Neural progenitor cell (in vitro differentiated cells): ENCODE measurements at regions not wholly inside any gene's neighbourhood (a gene's known extent, or its start where the extent isn't known, plus 50 kb on each side); places are given as distances from the start of the nearest gene placed in this dataset.

Experiments used
- DNase-seq: peaks from one replicate; pipeline ENCODE4 v3.0.0-alpha.2; 2016; ENCODE audit warnings: low spot score
- H2AFZ ChIP-seq: fragments of 200-600 bp; sonication (generic); replicated peaks from 2 replicates; pipeline ENCODE4 v1.6.1; 2016; ENCODE audit warnings: antibody characterized with exemption
- H3F3A ChIP-seq: fragments of 200-600 bp; sonication (generic); 2 replicates; pipeline ENCODE4 v1.6.1; 2016; ENCODE audit warnings: antibody characterized with exemption, low read depth
- H3K27ac ChIP-seq: fragments of 200-600 bp; sonication (generic); 2 replicates; pipeline ENCODE4 v1.5.1; 2016; ENCODE audit warnings: mild to moderate bottlenecking
- H3K27me3 ChIP-seq: fragments of 200-600 bp; sonication (generic); 2 replicates; pipeline ENCODE4 v1.6.1; 2016; ENCODE audit warnings: mild to moderate bottlenecking, moderate library complexity
- H3K36me3 ChIP-seq: fragments of 200-600 bp; sonication (generic); 2 replicates; pipeline ENCODE4 v1.5.1; 2016
- H3K4me1 ChIP-seq: fragments of 200-600 bp; sonication (generic); 2 replicates; pipeline ENCODE4 v1.6.1; 2016; ENCODE audit warnings: mixed run types
- H3K4me2 ChIP-seq: fragments of 200-600 bp; sonication (generic); 2 replicates; pipeline ENCODE4 v1.6.1; 2016
- H3K4me3 ChIP-seq: fragments of 200-600 bp; sonication (generic); 2 replicates; pipeline ENCODE4 v1.5.1; 2016
- H3K79me2 ChIP-seq: fragments of 200-600 bp; sonication (generic); 2 replicates; pipeline ENCODE4 v1.6.1; 2016; ENCODE audit warnings: low read depth
- H3K9ac ChIP-seq: fragments of 200-600 bp; sonication (generic); 2 replicates; pipeline ENCODE4 v1.6.1; 2016
- H3K9me3 ChIP-seq: fragments of 200-600 bp; sonication (generic); 2 replicates; pipeline ENCODE4 v1.5.1; 2016; ENCODE audit warnings: low read depth
- H4K20me1 ChIP-seq: fragments of 200-600 bp; sonication (generic); 2 replicates; pipeline ENCODE4 v1.6.1; 2016; ENCODE audit warnings: low read depth
- H3K27ac Mint-ChIP-seq: 3 replicates; pipeline ENCODE4 v1.8.0; 2021; ENCODE audit warnings: mixed read lengths
- H3K27me3 Mint-ChIP-seq: 2 replicates; pipeline ENCODE4 v1.8.0; 2022; ENCODE audit warnings: low read depth, mild to moderate bottlenecking, inconsistent platforms, moderate library complexity, mixed read lengths; ENCODE audit not compliant: insufficient read depth
- H3K36me3 Mint-ChIP-seq: 3 replicates; pipeline ENCODE4 v1.8.0; 2021; ENCODE audit warnings: mixed read lengths
- H3K4me1 Mint-ChIP-seq: 3 replicates; pipeline ENCODE4 v1.8.0; 2021; ENCODE audit warnings: mixed read lengths
- H3K4me3 Mint-ChIP-seq: 3 replicates; pipeline ENCODE4 v1.8.0; 2021; ENCODE audit warnings: mild to moderate bottlenecking, moderate library complexity, mixed read lengths
- H3K9me3 Mint-ChIP-seq: 3 replicates; pipeline ENCODE4 v1.8.0; 2020; ENCODE audit warnings: mixed read lengths
- EZH2 ChIP-seq: fragments of 200-600 bp; sonication (generic); IDR thresholded peaks from 2 replicates; pipeline ENCODE4 v1.6.1; 2017; ENCODE audit warnings: antibody characterized with exemption, mild to moderate bottlenecking, moderate library complexity
- EZH2phosphoT487 ChIP-seq: fragments of 200-600 bp; sonication (generic); IDR thresholded peaks from 2 replicates; pipeline ENCODE4 v1.6.1; 2017; ENCODE audit warnings: antibody characterized with exemption
- TF ChIP-seq, protein P1 (sequence below): fragments of 200-600 bp; sonication (generic); IDR thresholded peaks from 2 replicates; pipeline ENCODE4 v1.5.1; 2017; ENCODE audit warnings: antibody characterized with exemption, mild to moderate bottlenecking

DNA sequence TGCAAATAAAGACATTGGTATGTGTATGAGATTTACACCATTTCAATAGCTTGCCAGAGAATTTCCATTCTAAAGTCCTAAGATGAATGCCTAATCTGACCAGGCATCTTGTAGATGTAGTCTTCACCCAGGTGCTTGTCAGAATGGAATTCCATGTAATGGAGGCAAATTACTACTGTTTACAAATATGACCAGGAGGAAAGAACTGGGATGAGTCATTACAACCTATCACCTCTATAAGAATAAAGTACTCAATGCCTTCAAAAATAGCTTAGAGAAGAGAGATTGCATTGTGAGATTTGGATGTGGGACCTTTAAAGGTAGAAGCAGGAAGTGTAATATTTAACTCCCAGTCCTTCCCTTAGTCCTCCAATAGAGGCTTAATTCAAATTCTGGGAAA lies 507.0 kb upstream of the PTGER4 start:
- Mint-ChIP-seq H3K4me3 (no peak overlapping the region), H3K27ac (no peak overlapping the region), H3K36me3 (no peaks in the 10 kb centered on the region), H3K27me3 (no peaks in the 10 kb centered on the region), H3K9me3 (peaks cover 16% of the 10 kb centered on the region), H3K4me1 (no peaks in the 10 kb centered on the region)
- Histone ChIP-seq H3K9ac (no peak overlapping the region), H3K4me2 (no peak overlapping the region), H3K27ac (no peak overlapping the region), H3K36me3 (no peaks in the 10 kb centered on the region), H3K27me3 (no peaks in the 10 kb centered on the region), H3K4me1 (no peaks in the 10 kb centered on the region), H3K4me3 (no peak overlapping the region), H2AFZ (no peak overlapping the region), H3K9me3 (no peaks in the 10 kb centered on the region), H4K20me1 (no peaks in the 10 kb centered on the region), H3K79me2 (no peaks in the 10 kb centered on the region), H3F3A (no peaks in the 10 kb centered on the region)
- TF ChIP-seq EZH2phosphoT487 (no peak), EZH2 (no peak)
- TF ChIP-seq, protein P1, sequence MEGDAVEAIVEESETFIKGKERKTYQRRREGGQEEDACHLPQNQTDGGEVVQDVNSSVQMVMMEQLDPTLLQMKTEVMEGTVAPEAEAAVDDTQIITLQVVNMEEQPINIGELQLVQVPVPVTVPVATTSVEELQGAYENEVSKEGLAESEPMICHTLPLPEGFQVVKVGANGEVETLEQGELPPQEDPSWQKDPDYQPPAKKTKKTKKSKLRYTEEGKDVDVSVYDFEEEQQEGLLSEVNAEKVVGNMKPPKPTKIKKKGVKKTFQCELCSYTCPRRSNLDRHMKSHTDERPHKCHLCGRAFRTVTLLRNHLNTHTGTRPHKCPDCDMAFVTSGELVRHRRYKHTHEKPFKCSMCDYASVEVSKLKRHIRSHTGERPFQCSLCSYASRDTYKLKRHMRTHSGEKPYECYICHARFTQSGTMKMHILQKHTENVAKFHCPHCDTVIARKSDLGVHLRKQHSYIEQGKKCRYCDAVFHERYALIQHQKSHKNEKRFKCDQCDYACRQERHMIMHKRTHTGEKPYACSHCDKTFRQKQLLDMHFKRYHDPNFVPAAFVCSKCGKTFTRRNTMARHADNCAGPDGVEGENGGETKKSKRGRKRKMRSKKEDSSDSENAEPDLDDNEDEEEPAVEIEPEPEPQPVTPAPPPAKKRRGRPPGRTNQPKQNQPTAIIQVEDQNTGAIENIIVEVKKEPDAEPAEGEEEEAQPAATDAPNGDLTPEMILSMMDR, result no peak
- no peak for DNase-seq

- no peak overlapping the region for H3K27ac ChIP-seq
- H2AFZ ChIP-seq, result no peak overlapping the region
- no peak overlapping the region for H3K4me3 ChIP-seq
- Mint-ChIP-seq H3K4me3 (no peak overlapping the region), H3K9me3 (peaks cover 16% of the 10 kb centered on the region), H3K27me3 (no peaks in the 10 kb centered on the region), H3K4me1 (no peaks in the 10 kb centered on the region), H3K36me3 (no peaks in the 10 kb centered on the region), H3K27ac (no peak overlapping the region)
- H3K36me3 ChIP-seq, result no peaks in the 10 kb centered on the region
- no peaks in the 10 kb centered on the region for H3F3A ChIP-seq
- no peaks in the 10 kb centered on the region for H3K79me2 ChIP-seq
- TF ChIP-seq, protein P1, result no peak
- TF ChIP-seq EZH2phosphoT487, result no peak
- TF ChIP-seq EZH2, result no peak
- no peak for DNase-seq
- no peaks in the 10 kb centered on the region for H4K20me1 ChIP-seq
- no peaks in the 10 kb centered on the region for H3K9me3 ChIP-seq
- no peak overlapping the region for H3K9ac ChIP-seq
- H3K27me3 ChIP-seq, result no peaks in the 10 kb centered on the region
- H3K4me1 ChIP-seq, result no peaks in the 10 kb centered on the region
- H3K4me2 ChIP-seq, result no peak overlapping the region
Measured at GRCh38 chr5:40171971-40172370, 507.7 kb upstream of the PTGER4 start.

DNA sequence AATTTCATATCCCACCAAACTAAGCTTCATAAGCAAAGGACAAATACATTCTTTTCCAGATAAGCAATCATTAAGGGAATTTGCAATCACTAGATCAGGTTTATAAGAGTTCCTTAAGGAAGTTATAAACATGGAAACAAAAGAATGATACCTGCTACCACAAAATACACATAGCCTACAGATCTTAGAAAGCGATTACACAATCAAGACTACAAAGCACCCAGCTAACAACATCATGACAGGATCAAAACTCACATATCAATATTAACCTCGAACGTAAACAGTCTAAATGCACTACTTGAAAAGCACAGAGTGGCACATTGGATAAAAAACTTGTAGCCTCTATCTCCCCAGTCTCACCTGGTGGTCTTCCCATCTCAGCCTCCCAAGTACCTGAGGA lies 512.4 kb upstream of the PTGER4 start:
- no peaks in the 10 kb centered on the region for H3K9me3 ChIP-seq
- H3F3A ChIP-seq, result no peaks in the 10 kb centered on the region
- DNase-seq, result no peak
- no peaks in the 10 kb centered on the region for H3K36me3 ChIP-seq
- no peak overlapping the region for H3K9ac ChIP-seq
- Mint-ChIP-seq H3K27me3 (no peaks in the 10 kb centered on the region), H3K9me3 (peaks cover 9% of the 10 kb centered on the region), H3K4me1 (no peaks in the 10 kb centered on the region), H3K27ac (no peak overlapping the region), H3K36me3 (no peaks in the 10 kb centered on the region), H3K4me3 (no peak overlapping the region)
- no peaks in the 10 kb centered on the region for H3K27me3 ChIP-seq
- no peak overlapping the region for H3K4me2 ChIP-seq
- H3K4me1 ChIP-seq, result no peaks in the 10 kb centered on the region
- TF ChIP-seq EZH2, result no peak
- TF ChIP-seq EZH2phosphoT487, result no peak
- TF ChIP-seq, protein P1, result no peak
- no peaks in the 10 kb centered on the region for H4K20me1 ChIP-seq
- no peak overlapping the region for H3K27ac ChIP-seq
- no peak overlapping the region for H3K4me3 ChIP-seq
- no peaks in the 10 kb centered on the region for H3K79me2 ChIP-seq
- no peak overlapping the region for H2AFZ ChIP-seq

GRCh38 chr5:40166802-40167201 lies 512.9 kb upstream of the PTGER4 start:
- DNase-seq, result no peak
- no peak overlapping the region for H3K4me3 ChIP-seq
- no peak overlapping the region for H3K9ac ChIP-seq
- Mint-ChIP-seq H3K9me3 (peaks cover 9% of the 10 kb centered on the region), H3K4me3 (no peak overlapping the region), H3K36me3 (no peaks in the 10 kb centered on the region), H3K27ac (no peak overlapping the region), H3K4me1 (no peaks in the 10 kb centered on the region), H3K27me3 (no peaks in the 10 kb centered on the region)
- no peaks in the 10 kb centered on the region for H3K4me1 ChIP-seq
- H3K4me2 ChIP-seq, result no peak overlapping the region
- H4K20me1 ChIP-seq, result no peaks in the 10 kb centered on the region
- no peaks in the 10 kb centered on the region for H3F3A ChIP-seq
- H3K27me3 ChIP-seq, result no peaks in the 10 kb centered on the region
- no peaks in the 10 kb centered on the region for H3K36me3 ChIP-seq
- no peaks in the 10 kb centered on the region for H3K9me3 ChIP-seq
- no peak overlapping the region for H3K27ac ChIP-seq
- H2AFZ ChIP-seq, result no peak overlapping the region
- TF ChIP-seq, protein P1, result no peak
- TF ChIP-seq EZH2 (no peak), EZH2phosphoT487 (no peak)
- H3K79me2 ChIP-seq, result no peaks in the 10 kb centered on the region
